ENCODE measurements at regions not wholly inside any gene's neighbourhood (a gene's known extent, or its start where the extent isn't known, plus 50 kb on each side); places are given as distances from the start of the nearest gene placed in this dataset.
A peak's percentile ranks its signal among the peaks of the same experiment; 100 is the strongest.

GRCh38 chr22:25403811-25404471, 160.5 kb upstream of the GRK3 start:
- peaks cover 24% of the 10 kb centered on the region for H4K20me1 ChIP-seq (ENCODE audit: control insufficient read depth, insufficient read depth, low read length, poor library complexity, severe bottlenecking)
- WGBS (ENCODE audit: insufficient coverage), result 6% methylated on average over 13 of the region's 15 CpGs
- peaks cover 31 to 44% of the 10 kb centered on the region in 2 donors for H3K4me1 ChIP-seq (ENCODE audit: control insufficient read depth in 2 of 2, insufficient read depth in 2 of 2, low read length in 2 of 2)
- Mint-ChIP-seq H3K9me3 (ENCODE audit: insufficient read depth) (no peaks in the 10 kb centered on the region), H3K4me1 (peaks cover 45% of the 10 kb centered on the region), H3K27me3 (no peaks in the 10 kb centered on the region), H3K4me3 (peak overlapping the region; percentile 93), H3K27ac (peak overlapping the region; percentile 67)
- H3K4me2 ChIP-seq (replicated peaks; ENCODE audit: low read depth, low read length, poor library complexity, severe bottlenecking), result peak overlapping the region; percentile 90
- no peaks in the 10 kb centered on the region for H3K27me3 ChIP-seq (replicated peaks in 1 of 4; ENCODE audit: control extremely low read depth in 1 of 4, control insufficient read depth in 3 of 4, insufficient read depth in 4 of 4, low read length in 3 of 4)
- H3K4me3 ChIP-seq (ENCODE audit: control extremely low read depth in 1 of 5, extremely low read depth in 1 of 5, insufficient read depth in 1 of 5, low read depth in 2 of 5, low read length in 4 of 5), result peak overlapping the region; percentile 48 to 72 (median 58)
- POLR2A ChIA-PET, result interaction anchor here (0.8 kb wide), 1 partner anchor 15 kb away, joined by 4 read pairs; no protein-coding TSS in a partner anchor
- ATAC-seq (ENCODE audit: low read depth), result peak; percentile 19
- H3K9me3 ChIP-seq (ENCODE audit: control extremely low read depth in 1 of 3, control insufficient read depth in 2 of 3, insufficient read depth in 1 of 3, low read length in 2 of 3), result no peaks in the 10 kb centered on the region
- peak; percentile 46 for DNase-seq
- intact Hi-C loops (cut with micrococcal nuclease), result loop anchor here (1.0 to 2.0 kb wide), 2 partner anchors 15 to 43 kb away; no protein-coding TSS in a partner anchor
- H3K36me3 ChIP-seq (replicated peaks in 1 of 2; ENCODE audit: control extremely low read depth in 1 of 2, control insufficient read depth in 1 of 2, extremely low read depth in 1 of 2, insufficient read depth in 2 of 2, low read length in 1 of 2), result no peaks in the 10 kb centered on the region
- H2AFZ ChIP-seq (ENCODE audit: insufficient read depth, low read depth, low read length, poor library complexity, severe bottlenecking), result peak overlapping the region; percentile 75
- H3K79me2 ChIP-seq (ENCODE audit: control insufficient read depth, insufficient read depth, low read length), result peaks cover 66% of the 10 kb centered on the region
- TF ChIP-seq, protein P1, sequence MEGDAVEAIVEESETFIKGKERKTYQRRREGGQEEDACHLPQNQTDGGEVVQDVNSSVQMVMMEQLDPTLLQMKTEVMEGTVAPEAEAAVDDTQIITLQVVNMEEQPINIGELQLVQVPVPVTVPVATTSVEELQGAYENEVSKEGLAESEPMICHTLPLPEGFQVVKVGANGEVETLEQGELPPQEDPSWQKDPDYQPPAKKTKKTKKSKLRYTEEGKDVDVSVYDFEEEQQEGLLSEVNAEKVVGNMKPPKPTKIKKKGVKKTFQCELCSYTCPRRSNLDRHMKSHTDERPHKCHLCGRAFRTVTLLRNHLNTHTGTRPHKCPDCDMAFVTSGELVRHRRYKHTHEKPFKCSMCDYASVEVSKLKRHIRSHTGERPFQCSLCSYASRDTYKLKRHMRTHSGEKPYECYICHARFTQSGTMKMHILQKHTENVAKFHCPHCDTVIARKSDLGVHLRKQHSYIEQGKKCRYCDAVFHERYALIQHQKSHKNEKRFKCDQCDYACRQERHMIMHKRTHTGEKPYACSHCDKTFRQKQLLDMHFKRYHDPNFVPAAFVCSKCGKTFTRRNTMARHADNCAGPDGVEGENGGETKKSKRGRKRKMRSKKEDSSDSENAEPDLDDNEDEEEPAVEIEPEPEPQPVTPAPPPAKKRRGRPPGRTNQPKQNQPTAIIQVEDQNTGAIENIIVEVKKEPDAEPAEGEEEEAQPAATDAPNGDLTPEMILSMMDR (IDR thresholded peaks at IDR 0.05), result no peak
- no peak for TF ChIP-seq EZH2 (IDR thresholded peaks at IDR 0.05; ENCODE audit: borderline replicate concordance, insufficient read depth, low read depth, low read length, poor library complexity, severe bottlenecking)
- H3K9ac ChIP-seq (ENCODE audit: low read length), result peak overlapping the region; percentile 65
- CTCF ChIA-PET, result interaction anchor here (0.6 to 1.4 kb wide), 6 partner anchors 20 to 45 kb away, joined by 3 to 6 read pairs (median 3); no protein-coding TSS in a partner anchor
- H3K27ac ChIP-seq (ENCODE audit: low read length in 2 of 2), result no peak overlapping the region

DNA sequence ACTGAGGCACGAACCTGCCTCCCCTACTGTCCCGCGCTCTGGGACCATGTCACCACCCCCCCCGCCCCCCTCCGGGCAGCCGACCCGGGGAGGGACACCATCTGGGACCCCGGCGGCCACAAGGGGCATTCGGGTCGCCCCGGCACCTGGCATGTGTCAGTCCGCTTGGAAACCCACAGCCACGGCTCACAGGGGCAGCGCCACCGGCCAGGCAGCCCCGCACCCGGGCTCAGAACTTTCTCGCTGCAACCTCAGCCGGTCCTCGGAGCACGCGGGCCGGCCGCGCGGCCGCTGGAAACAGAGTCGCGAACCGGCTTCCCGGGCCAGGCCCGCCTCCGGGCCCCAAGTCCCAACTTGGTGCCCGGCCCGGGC, 159.9 kb upstream of the GRK3 start:
- no peaks in the 10 kb centered on the region for H3K27me3 ChIP-seq (replicated peaks in 1 of 4; ENCODE audit: control extremely low read depth in 1 of 4, control insufficient read depth in 3 of 4, insufficient read depth in 4 of 4, low read length in 3 of 4)
- DNase-seq, result no peak
- TF ChIP-seq, protein P1 (IDR thresholded peaks at IDR 0.05), result no peak
- TF ChIP-seq EZH2 (IDR thresholded peaks at IDR 0.05; ENCODE audit: borderline replicate concordance, insufficient read depth, low read depth, low read length, poor library complexity, severe bottlenecking), result no peak
- no peaks in the 10 kb centered on the region for H3K9me3 ChIP-seq (ENCODE audit: control extremely low read depth in 1 of 3, control insufficient read depth in 2 of 3, insufficient read depth in 1 of 3, low read length in 2 of 3)
- Mint-ChIP-seq H3K27ac (peak overlapping the region; percentile 67), H3K4me3 (peak overlapping the region; percentile 93), H3K9me3 (ENCODE audit: insufficient read depth) (no peaks in the 10 kb centered on the region), H3K4me1 (peaks cover 44% of the 10 kb centered on the region), H3K27me3 (no peaks in the 10 kb centered on the region)
- ATAC-seq (ENCODE audit: low read depth), result no peak
- peaks cover 24% of the 10 kb centered on the region for H4K20me1 ChIP-seq (ENCODE audit: control insufficient read depth, insufficient read depth, low read length, poor library complexity, severe bottlenecking)
- peaks cover 60% of the 10 kb centered on the region for H3K79me2 ChIP-seq (ENCODE audit: control insufficient read depth, insufficient read depth, low read length)
- H3K4me3 ChIP-seq (ENCODE audit: control extremely low read depth in 1 of 5, extremely low read depth in 1 of 5, insufficient read depth in 1 of 5, low read depth in 2 of 5, low read length in 4 of 5), result peak overlapping the region in 4 of 5 experiments; percentile 48 to 72 (median 62)
- H3K4me1 ChIP-seq (ENCODE audit: control insufficient read depth in 2 of 2, insufficient read depth in 2 of 2, low read length in 2 of 2), result peaks cover 31 to 44% of the 10 kb centered on the region in 2 donors
- H3K27ac ChIP-seq (ENCODE audit: low read length in 2 of 2), result no peak overlapping the region
- peak overlapping the region; percentile 90 for H3K4me2 ChIP-seq (replicated peaks; ENCODE audit: low read depth, low read length, poor library complexity, severe bottlenecking)
- H3K9ac ChIP-seq (ENCODE audit: low read length), result peak overlapping the region; percentile 65
- ChIA-PET CTCF (interaction anchor here (1.1 to 1.4 kb wide), 3 partner anchors 28 to 43 kb away, joined by 3 to 6 read pairs (median 3); no protein-coding TSS in a partner anchor), POLR2A (no interaction called here)
- intact Hi-C loops (cut with micrococcal nuclease), result loop anchor here (1.0 to 2.0 kb wide), 2 partner anchors 14 to 43 kb away; no protein-coding TSS in a partner anchor
- under 1% methylated on average over 36 of the region's 36 CpGs for WGBS (ENCODE audit: insufficient coverage)
- H3K36me3 ChIP-seq (replicated peaks in 1 of 2; ENCODE audit: control extremely low read depth in 1 of 2, control insufficient read depth in 1 of 2, extremely low read depth in 1 of 2, insufficient read depth in 2 of 2, low read length in 1 of 2), result no peaks in the 10 kb centered on the region
- H2AFZ ChIP-seq (ENCODE audit: insufficient read depth, low read depth, low read length, poor library complexity, severe bottlenecking), result peak overlapping the region; percentile 75

All from B cell (primary cell).